HG02884 (cell line): ENCODE measurements at regions not wholly inside any gene's neighbourhood (a gene's known extent, or its start where the extent isn't known, plus 50 kb on each side); places are given as distances from the start of the nearest gene placed in this dataset.
A peak's percentile ranks its signal among the peaks of the same experiment; 100 is the strongest.
"Not testable (repeated sequence)": the region's sequence is repeated elsewhere in the genome, so short reads cannot be mapped to it uniquely, and the experiment has no call there.

Source experiments
- ATAC-seq: cut with Tn5 transposase; IDR thresholded peaks from one replicate; pipeline ENCODE4 v1.9.1; 2021; ENCODE audit warnings: mild to moderate bottlenecking, moderate library complexity; ENCODE audit not compliant: unreplicated experiment

DNA sequence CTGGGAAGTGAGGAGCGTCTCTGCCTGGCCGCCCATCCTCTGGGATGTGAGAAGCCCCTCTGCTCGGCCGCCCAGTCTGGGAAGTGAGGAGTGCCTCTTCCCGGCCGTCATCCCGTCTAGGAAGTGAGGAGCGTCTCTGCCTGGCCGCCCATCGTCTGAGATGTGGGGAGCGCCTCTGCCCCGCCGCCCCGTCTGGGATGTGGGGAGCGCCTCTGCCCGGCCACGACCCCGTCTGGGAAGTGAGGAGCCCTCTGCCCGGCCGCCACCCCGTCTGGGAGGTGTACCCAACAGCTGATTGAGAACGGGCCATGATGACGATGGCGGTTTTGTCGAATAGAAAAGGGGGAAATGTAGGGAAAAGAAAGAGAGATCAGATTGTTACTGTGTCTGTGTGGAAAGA, 173.9 kb upstream of the PRSS1 start:
- not testable (repeated sequence) for ATAC-seq

- ATAC-seq = no peak
Observed at GRCh38 chr7:142571581-142571980, 177.7 kb upstream of the PRSS1 start.

- no peak for ATAC-seq
Observed at GRCh38 chr7:142569851-142570250, 179.4 kb upstream of the PRSS1 start.

- no peak for ATAC-seq
Observed at GRCh38 chr7:142568435-142569097, 180.7 kb upstream of the PRSS1 start.

- ATAC-seq = no peak
Observed at GRCh38 chr7:142567201-142568075, 181.8 kb upstream of the PRSS1 start.

DNA sequence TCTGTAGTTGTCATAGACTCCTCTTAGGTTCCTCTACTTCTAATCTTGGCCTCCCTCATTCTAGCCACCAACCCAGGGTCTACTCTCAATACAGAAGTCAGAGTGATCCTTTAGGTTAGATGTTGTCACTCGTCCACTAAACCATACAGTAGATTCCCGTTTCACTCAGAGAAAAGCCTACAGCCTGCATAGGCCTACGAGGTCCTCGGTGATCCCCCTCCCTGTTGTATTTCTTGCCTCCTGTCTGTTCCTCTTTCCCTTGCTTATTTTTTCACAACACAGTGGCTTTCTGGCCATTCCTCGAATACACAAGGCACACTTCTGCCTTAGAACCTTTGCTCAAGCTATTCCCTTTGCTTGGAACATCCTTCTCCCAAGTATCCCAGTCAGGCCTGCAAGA, 183.0 kb upstream of the PRSS1 start:
- ATAC-seq = no peak

DNA sequence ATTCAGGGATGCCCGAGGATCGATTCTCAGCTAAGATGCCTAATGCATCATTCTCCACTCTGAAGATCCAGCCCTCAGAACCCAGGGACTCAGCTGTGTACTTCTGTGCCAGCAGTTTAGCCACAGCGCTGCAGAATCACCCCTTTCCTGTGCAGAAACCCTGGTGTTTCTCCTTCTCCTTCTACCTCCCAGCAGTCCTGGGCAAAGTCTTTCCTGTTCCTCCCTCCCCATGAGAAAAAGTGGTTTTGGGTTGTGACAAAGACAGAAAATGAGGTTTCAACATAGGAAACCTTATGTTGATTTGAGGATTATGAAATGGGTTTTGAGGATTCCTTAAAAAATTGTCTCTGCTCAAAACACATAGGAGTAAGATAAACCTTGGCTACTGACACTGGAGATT, 185.1 kb upstream of the PRSS1 start:
- not testable (repeated sequence) for ATAC-seq

GRCh38 chr7:142563470-142563869, 185.8 kb upstream of the PRSS1 start:
- ATAC-seq = no peak

DNA sequence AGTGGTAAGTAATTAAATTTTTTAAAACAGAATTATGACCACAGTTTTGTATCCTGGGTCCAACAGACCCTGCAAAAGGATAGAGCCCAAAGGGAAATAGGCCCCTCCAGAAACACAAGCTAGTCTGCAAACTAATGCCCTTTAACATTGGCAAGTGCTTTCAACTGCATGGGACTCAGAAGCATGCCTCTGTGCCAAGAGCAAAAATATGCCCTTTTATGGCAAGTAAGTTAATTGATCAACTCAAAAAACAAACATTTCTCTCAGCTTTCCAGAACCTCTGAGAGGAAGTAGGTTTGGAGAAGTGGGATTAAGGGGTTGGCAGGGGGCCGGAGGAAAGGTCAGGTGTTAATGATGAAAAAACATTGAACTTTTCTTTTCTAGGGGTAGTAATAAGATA, 186.6 kb upstream of the PRSS1 start:
- no peak for ATAC-seq

GRCh38 chr7:142561396-142561795, 187.9 kb upstream of the PRSS1 start:
- ATAC-seq = not testable (repeated sequence)

DNA sequence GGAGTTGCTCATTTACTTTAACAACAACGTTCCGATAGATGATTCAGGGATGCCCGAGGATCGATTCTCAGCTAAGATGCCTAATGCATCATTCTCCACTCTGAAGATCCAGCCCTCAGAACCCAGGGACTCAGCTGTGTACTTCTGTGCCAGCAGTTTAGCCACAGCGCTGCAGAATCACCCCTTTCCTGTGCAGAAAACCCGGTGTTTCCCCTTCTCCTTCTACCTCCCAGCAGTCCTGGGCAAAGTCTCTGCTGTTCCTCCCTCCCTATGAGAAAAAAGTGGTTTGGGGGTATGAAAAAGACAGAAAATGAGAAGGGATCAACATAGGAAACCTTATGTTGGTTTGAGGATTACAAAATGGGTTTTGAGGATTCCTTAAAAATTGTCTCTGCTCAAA, 188.5 kb upstream of the PRSS1 start:
- ATAC-seq = not testable (repeated sequence)

GRCh38 chr7:142560166-142560565, 189.1 kb upstream of the PRSS1 start:
- no peak for ATAC-seq

DNA sequence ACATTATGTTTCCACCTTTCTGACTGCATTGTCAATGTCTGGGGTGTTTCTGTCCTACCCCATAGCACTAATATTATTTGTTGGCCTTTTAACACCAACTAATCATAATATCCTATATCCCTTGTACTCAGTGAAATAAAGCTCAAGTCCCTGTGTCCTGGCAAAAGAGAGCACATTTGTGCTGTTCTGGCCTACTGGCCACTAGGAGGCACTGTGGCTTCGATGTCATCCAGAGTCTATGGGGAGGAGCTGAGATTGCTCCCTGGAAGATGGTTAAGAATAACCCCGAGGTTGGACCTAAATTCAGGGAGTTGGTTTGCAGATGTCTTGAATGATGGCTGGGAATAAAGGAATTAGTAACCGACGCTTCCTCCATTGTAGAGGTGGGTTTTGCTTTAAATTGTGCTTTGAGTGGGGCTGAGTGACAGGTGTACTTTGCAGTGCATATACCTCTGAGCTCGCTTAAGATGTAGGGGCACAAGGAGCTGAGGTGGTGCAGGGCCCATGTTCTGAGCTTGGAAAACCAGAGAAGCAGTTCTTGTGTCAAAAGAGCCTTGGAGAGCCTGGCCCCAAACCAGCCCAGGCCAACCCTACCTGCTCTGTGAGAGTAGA, 191.2 kb upstream of the PRSS1 start:
- peak; percentile 92 for ATAC-seq

DNA sequence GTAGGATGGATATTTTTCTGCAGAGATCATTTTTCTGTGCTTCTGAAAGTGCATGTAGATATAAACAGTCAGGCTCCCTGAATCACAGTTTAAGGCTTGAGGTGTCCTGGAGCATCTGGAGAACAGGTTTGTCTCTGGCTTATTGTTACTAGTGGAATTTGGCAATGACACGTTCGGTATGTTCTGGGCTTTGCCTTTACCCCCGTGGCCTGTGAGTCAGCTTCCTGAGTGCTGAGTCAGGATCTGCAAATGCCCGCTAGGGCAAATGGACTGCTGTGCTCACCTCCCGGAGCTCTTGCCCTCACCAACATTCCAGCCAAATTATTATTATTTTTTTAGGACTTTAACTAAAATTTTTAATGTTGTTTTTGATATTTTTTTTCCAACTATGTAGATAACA, 192.5 kb upstream of the PRSS1 start:
- ATAC-seq = no peak

- no peak for ATAC-seq
Observed at GRCh38 chr7:142554560-142555532, 194.4 kb upstream of the PRSS1 start.

- ATAC-seq = no peak
Observed at GRCh38 chr7:142553216-142553615, 196.1 kb upstream of the PRSS1 start.

- no peak for ATAC-seq
Observed at GRCh38 chr7:142548978-142549377, 200.3 kb upstream of the PRSS1 start.

- ATAC-seq = no peak
Observed at GRCh38 chr7:142546452-142546851, 202.8 kb upstream of the PRSS1 start.

DNA sequence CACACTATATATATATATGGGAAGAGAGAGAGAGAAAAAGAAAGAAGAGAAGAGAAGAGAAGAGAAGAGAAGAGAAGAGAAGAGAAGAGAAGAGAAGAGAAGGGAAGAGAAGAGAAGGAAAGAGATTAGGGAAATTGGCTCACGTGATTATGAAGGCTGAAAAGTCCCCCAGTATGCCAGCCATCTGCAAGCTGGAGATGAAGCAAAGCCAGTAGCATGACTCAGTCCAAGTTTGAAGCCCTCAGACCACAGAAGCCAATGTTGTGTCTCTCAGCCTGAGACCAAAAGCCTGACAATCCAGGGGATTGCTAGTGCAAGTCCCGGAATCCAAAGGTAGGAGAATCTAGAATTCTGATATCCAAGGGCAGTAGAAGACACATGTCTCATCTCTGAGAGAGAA, 206.3 kb upstream of the PRSS1 start:
- no peak for ATAC-seq

DNA sequence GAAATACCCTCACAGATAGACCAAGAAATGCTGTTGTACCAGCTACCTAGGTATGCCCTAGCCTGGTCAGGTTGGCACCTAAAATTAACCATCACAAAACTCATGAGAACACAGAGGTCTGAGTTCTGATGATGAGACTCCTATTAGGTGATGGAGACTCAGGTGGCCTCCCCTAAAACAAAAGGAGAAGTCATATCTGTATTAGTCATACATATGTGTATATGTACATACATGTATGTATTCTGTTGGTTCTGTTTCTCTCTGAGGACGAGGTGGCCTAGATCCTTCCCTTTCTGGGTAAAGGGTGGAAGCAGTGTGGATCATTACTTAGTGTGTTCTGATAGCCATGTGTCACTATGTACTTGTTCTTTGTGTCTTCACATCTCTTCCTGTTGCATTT, 207.2 kb upstream of the PRSS1 start:
- no peak for ATAC-seq

GRCh38 chr7:142540371-142540770, 208.9 kb upstream of the PRSS1 start:
- no peak for ATAC-seq
